HG03097 (cell line): ENCODE measurements at regions not wholly inside any gene's neighbourhood (a gene's known extent, or its start where the extent isn't known, plus 50 kb on each side); places are given as distances from the start of the nearest gene placed in this dataset.
"Not testable (repeated sequence)": the region's sequence is repeated elsewhere in the genome, so short reads cannot be mapped to it uniquely, and the experiment has no call there.

ENCODE experiments used
- ATAC-seq: cut with Tn5 transposase; IDR thresholded peaks from one replicate; pipeline ENCODE4 v1.9.1; 2021; ENCODE audit not compliant: unreplicated experiment, low FRiP score

DNA sequence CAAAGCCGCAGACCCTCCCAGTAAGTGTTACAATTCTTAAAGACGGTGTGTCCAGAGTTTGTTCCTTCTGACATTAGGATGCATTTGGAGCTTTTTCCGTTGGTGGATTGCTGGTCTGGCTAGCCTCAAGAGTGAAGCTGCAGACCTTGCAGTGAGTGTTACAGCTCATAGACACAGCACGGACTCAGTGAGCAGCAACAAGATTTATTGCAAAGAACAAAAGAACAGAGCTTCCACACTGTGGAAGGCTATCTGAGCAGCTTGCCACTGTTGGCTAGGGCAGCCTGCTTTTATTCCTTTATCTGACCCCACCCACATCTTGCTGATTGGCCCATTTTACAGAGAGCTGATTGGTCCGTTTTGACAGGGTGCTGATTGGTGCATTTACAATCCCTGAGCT is 242.8 kb upstream of the SGCG start:
- ATAC-seq = no peak

DNA sequence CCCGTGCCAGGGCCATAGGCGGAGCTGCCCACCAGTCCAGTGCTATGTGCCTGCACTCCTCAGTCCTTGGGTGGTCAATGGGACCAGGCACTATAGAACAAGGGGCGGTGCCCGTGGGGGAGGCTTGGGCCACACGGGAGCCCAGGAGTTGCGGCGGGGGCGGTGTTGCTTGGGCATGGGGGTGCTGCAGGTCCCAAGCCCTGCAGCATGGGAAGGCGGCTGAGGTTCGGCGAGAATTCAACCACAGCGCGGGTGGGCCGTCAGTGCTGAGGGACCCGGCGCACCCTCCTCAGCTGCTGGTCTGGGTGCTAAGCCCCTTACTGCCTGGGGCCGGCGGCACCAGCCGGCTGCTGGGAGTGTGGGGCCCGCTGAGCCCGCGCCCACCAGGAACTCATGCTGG is 242.2 kb upstream of the SGCG start:
- no peak for ATAC-seq

DNA sequence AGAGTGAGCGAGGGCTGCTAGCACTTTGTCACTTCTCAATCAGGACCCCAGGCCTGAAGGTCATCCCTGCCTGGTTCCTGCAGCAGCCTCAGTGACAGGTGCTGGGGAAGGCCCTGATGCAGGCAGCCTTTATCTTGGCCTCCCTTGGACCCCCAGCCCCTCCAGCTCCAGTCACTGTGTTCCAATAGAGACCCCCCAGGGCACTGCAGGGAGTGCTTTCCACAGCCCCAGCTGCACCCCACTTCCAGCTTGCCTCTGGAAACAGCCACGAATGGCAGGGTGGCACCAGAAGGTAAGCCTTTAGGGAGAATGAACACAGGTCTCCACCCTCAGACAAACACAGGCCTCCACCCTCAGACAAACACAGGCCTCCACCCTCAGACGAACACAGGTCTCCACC is 241.6 kb upstream of the SGCG start:
- no peak for ATAC-seq

DNA sequence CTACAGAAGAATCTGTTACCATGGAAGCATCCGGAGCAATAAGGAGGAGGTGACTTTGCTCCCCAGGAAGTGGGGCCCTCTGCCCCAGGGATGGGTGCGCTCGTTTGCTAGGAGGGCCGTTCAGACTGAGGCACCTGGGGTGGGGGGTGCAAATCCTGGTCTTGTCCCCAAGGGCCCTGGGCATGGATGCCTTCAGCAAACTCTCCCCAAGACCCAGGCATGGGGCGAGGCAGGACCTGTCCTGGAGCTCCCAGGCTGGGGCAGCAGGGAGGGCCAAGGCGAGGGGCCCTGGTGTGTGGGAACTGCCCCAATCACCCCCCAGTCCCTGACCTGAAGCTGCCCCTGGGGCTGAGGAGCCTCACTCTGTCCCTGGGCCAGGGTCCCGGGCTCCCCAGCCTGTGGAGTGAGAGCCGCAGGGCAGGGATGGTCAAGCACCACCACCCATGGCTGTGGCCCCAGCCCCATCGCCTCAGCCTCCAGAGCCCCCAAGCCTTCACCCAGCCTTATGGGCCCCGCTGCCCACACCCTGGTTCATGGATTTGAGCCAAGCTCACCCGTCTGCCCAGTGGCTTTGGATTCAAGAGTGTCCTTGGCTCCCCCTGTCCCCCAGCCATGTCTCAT is 240.6 kb upstream of the SGCG start:
- ATAC-seq = no peak

DNA sequence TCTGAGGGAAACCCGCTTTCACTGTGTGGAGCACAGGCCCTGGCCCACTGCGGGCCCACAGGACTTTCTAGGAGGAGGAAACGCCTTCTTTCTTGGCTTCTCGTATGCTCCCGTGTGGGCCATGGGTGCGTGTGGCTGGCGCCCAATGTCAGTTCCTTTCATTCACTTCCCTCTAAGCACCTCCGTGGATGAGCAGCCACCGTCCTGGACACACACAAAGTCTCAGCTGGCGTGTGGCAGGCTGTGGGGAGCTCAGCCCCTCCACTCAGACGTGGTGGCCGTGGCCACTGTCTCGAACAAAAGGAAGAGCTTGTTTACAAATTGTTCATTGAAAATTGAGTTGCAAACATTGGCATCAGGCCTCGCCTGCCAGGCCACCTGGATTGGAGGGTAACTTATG is 240.0 kb upstream of the SGCG start:
- ATAC-seq = no peak

DNA sequence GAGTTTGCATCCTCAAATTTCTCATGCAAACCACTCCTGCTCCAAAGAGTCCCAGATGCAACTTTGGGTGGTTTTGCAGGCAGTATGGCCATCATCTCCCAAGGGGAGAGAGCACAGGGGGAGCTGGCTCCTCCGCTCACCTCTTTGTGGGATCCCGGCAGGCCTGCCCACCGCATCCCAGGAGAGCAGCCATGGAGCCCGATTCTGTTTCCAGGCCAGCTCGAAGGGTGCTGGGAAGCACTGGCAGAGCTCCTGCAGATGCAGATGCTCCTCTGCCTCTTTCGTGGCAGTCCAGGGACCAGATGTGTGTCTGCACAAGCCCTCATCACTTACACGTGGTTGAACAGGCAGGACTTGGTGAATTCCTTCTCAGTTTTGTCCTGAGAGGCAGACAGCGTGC is 239.3 kb upstream of the SGCG start:
- not testable (repeated sequence) for ATAC-seq

DNA sequence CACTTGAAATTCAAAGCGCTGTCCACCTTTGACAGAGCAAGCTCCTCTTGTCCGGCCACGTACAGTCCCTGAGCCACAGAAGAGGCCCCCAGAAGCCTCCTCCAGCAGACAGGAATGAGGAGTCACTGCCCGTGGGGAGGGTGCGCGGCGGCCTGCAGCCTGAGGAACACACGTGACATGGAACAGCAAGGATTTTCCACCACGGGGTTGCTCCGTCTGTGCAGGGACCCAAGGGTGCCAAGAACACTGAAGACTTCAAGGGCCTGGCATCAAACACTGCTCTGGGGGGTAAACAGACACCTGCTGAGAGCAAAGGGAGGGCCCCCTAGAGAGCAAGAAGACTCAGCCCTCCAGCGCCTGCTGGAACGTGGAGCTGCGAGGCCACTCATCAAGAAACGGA is 237.9 kb upstream of the SGCG start:
- not testable (repeated sequence) for ATAC-seq

DNA sequence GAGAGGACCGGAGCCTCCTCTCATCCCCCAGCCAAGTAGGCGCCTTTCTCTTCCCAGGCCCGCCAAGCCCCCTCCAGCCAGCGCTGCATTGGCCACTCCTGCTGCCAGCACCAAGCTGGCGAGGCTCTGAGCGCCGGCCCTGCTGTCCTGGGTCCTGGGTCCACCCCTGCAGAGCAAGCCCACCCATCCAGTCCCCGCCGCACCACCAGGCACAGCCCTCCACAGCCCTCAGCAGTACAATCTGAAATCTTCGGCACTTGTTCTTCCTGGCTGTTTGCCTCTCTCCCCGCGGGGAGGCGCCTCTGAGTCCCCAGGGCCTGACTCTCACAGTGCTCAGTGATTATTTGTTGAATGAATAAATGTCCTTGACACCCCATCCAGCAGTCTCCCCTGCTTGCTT is 236.4 kb upstream of the SGCG start:
- ATAC-seq = no peak

DNA sequence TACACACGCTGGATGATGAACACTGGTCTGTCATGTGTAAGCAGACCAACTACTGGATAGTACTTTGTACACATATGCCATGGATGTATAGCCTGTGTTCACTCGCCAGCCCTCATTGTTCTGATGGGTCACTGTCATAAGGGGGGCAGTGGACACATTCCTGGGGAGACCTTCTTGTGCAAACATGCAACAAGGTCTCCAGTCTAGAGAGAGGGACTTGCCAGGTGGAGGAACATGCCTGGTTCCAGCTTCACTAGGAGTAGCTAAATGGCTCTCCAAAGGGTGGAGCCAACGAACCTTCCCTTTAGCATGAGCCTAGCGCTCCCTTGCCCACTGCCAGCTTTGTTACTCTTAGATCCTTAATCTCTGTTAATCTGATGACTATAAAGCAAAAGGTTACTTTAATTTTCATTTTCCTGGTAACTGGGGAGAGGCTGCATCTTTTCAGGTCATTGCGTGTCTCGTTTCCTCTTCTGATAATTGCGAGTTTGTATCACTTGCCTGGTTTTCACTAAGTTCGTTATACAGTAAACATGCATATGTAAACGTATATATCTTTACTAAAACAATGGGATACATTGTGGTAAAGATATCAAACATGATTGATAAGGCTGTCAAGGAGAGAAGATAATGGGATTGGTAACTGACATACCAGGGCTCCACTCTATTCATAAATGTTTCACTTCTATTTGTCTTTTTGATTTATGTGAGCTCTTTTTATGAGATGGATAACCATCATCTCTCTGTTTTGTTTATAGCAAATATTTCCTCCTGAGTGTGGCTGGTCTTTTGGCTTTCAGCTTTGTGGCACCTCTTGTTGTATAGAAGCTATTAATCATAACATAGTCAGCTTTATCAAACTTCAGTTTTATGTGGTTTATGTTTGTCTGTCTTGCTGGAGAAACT is 235.2 kb upstream of the SGCG start:
- no peak for ATAC-seq

DNA sequence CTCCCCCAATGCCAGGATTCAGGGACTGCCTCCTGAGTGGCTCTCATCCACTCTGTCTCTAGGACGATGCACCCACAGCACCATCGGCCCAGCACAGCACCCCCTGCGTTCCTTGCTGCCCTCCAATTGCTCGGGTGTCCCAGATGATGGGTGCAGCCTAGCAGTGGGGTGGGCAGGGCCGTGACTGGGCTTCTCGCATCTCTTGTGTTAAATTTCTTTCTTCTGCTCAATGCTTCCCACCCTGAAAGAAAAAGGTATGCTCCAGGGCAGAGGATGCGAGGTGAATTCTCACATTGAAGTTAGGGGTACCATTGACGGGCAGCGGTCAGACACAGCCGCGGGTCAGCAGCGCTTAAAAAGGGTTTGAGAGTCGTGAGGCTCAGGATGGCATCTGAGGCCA is 232.4 kb upstream of the SGCG start:
- no peak for ATAC-seq

DNA sequence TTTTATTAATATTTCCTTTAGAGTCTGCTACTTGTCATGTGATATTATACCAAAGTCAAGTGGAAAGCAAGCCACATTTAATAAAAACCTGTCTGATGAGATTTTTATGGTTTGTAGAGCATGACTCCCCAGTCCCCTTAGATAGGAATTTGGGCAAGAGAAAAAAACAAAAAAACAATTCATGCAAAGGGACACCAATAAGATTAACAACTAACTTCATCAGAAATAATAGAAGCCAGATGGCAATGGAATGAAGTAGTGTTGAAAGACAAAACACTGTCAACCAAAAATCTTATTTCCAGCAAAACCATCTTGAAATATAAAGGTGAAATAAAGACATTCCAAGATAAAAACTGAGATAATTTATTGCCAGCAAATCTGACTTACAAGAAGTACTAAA is 228.8 kb upstream of the SGCG start:
- not testable (repeated sequence) for ATAC-seq

DNA sequence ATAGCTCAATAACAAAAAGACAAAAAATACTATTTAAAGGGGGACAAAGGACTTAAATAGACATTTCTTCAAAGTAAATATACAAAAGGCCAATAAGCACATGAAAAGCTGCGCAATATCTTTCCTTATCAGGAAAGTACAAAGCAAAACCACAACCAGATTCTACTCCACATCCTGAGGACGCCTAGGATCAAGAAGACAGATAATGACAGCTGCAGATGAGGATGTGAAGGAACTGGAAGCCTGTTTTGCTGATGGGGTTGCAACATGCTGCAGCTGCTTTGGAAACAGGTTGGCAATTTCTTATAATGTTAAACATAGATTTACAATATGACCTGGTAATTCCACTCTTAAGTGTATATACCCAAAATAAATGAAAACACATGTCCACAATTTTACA is 225.6 kb upstream of the SGCG start:
- ATAC-seq = not testable (repeated sequence)

DNA sequence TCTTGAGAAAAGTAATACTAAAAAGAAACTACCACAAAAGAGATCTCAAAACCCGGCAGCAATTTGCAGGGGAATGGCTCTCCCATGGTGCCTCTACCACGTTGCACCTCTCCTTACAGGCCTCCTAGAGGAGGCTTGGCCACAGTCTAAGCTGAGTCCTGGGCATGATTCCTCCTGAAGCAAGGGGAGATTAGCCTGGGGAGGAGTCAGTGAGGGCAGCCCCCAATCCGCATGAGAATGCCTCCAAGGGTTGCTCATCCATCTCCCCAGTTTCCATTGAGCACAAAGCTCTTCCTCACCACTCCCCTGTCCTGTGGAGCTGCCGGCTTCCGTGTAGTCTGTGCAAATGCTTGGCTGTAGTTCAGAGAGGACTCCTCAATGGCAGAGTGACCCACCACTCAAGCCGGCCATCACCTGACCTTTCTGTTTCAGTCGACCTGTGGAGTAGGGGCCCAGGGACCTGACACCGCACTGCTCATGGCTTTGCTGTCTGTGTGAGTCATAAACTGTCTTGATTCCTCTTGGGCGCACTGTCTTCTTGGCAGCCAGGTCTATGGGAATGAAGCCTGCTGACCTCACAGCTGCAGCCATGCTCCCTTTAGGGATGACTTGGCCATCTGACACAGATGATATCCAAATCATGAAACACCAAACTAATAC is 224.2 kb upstream of the SGCG start:
- ATAC-seq = not testable (repeated sequence)

DNA sequence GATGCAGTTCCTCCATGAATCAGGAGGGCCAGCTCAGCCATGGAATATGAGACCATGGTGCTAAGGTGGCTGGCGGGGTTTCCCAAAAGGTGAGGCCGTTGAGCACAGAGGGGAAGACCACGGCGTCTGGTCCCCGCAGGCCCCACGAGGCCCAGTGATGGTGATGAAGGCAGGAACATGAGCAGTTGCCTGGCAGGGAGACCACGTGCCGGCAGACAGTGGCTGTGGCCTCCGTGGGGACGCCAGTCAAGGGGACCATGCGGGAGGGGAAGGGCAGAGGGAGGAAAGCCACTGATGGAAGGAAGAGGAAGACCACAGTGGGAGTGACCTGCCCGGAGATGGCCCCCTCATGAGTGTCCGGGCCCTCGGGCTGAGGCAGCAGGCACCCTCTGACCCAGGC is 220.9 kb upstream of the SGCG start:
- not testable (repeated sequence) for ATAC-seq

DNA sequence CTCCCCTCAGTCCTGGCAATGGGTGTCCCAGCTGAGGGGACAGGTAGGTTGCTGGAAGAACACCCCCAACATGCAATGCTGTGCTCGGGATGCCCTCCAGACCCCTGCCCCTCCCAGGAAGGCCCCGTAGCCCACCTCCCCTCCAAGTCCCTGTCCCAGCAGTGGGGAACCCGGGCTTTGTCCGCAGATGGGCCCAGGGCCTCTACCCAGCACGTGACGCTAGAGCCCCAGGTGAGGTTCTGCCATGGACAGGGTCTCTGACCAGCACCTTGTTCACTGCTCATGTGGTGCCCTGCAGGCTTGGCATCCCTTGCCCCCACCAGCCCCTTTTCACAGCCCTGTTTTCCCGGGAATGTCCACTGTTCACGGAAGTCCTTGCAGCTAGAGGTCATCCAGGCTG is 220.0 kb upstream of the SGCG start:
- ATAC-seq = no peak

DNA sequence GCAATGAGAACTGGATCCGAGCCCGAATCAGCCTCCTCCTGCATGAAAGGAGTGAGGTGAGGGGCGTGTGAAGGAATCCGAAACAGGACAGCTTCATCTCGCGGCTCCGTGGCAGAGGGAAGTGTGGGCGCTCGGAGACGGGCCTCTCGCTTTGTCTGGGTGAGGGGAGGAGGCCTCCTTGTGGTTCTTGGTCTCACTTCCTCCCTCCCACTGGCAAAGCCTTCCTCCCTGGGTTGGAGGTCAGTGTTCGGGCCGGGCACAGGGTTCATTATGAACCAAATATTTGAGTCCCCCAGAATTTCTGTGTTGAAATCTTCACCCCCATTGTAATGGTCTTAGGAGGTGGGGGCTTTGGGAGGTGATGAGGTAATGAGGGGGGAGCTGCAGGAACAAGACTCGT is 219.4 kb upstream of the SGCG start:
- not testable (repeated sequence) for ATAC-seq

DNA sequence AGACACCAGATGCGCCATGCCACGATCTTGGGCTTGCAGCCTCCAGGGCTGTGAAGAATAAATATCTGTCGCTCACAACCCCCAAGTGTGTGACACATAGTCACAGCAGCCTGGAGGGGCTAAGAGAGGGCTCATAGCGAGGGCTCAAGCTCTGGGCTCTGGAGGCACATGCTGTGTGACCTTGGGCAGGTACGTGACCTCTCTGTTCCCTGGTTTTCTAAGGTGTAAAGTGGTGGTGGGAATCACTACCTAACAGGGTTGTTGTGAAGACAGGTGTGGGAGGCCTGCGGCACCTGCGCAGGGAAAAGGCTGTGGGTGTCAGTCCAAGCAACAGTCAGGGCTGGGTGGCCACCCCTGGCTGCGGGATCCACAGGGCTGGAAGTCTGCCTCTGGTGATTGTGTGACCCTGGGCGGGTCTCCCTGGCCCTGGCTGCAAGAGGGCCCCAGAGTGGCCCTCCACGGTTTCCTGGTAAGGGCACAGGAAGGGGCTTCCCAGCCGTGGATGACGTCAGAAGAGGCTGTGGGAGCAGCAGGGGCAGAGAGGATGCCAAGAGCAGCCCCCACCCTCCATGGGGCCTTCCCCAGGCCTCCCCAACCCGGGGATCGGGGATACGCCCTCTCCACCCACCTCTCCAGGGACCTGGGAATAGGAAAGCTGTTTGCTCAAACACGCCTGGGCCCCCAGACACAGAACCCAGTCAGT is 218.8 kb upstream of the SGCG start:
- no peak for ATAC-seq

DNA sequence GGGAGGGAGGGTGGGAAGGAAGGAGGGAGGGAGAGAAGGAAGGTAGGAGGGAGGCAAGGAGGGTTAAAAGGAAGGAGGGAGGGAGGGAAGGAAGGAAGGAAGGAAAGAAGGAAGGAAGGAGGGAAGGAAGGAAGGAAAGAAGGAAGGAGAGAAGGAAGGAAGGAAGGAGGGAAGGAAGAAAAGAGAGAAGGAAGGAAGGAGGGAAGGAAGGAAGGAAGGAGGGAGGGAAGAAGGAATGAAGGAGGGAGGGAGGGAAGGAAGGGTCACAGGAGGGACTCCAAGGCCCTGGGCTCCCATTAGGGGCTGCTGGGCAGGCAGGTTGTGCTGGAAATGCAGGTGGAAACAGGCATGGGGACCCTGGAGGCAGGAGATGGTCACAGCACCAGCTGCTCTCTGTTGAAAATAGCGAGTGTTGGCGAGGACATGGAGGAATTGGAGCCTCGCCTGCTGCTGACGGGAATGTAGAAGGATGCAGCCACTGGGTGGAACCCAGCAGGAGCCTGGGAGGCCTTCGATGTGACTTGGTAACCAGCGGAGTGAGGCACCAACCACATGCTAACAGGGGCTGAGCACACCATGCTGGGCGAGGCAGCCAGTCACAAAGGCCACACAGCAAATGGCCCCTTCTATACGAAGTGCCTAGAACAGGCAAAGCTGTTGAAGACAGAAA is 217.3 kb upstream of the SGCG start:
- ATAC-seq = not testable (repeated sequence)

DNA sequence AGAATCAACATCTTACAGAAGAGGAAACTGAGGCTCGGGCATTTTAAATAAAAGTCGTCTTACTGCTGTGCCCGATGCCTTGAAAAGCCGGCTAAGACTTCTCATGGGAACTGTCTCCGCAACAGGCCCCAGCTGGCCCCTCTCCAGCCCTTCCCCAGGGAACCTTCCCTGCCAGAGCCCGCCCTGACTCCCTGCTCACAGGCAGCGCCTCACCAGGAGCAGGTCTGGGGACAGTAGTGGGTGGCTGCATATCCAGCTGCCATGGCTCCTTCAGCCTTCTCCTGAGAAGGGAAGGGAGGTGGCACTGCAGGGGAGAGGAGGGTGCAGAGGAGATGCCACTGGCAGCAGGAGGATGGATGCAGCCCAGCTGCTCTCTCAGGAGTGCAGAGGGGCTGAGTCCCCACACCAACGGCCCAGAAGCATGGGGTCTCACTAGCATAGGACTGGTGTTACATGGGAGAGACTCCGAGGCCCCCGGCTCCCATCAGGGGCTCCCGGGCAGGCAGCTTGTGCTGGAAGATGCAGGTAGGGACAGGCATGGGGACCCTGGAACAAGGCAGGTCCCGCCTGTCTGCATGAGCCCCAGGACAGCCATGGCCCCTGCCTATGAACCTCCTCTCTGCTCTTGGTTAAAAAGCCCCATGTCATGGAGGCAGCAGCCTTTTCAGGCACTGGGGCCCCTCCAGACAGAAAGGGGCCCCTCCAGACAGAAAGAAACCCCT is 216.4 kb upstream of the SGCG start:
- no peak for ATAC-seq
